ENCODE measurements at regions not wholly inside any gene's neighbourhood (a gene's known extent, or its start where the extent isn't known, plus 50 kb on each side); places are given as distances from the start of the nearest gene placed in this dataset.

GRCh38 chr2:9135822-9136558 is 70.6 kb upstream of the ASAP2 start:
- TF ChIP-seq POLR2A (IDR thresholded peaks at IDR 0.05) = no peak
- TF ChIP-seq, protein P1, sequence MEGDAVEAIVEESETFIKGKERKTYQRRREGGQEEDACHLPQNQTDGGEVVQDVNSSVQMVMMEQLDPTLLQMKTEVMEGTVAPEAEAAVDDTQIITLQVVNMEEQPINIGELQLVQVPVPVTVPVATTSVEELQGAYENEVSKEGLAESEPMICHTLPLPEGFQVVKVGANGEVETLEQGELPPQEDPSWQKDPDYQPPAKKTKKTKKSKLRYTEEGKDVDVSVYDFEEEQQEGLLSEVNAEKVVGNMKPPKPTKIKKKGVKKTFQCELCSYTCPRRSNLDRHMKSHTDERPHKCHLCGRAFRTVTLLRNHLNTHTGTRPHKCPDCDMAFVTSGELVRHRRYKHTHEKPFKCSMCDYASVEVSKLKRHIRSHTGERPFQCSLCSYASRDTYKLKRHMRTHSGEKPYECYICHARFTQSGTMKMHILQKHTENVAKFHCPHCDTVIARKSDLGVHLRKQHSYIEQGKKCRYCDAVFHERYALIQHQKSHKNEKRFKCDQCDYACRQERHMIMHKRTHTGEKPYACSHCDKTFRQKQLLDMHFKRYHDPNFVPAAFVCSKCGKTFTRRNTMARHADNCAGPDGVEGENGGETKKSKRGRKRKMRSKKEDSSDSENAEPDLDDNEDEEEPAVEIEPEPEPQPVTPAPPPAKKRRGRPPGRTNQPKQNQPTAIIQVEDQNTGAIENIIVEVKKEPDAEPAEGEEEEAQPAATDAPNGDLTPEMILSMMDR (IDR thresholded peaks at IDR 0.05) = no peak
- no peak for TF ChIP-seq EP300 (IDR thresholded peaks at IDR 0.05)
- no peak for TF ChIP-seq POLR2AphosphoS5 (IDR thresholded peaks at IDR 0.05)
